CD14-positive monocyte (primary cell): ENCODE measurements at regions not wholly inside any gene's neighbourhood (a gene's known extent, or its start where the extent isn't known, plus 50 kb on each side); places are given as distances from the start of the nearest gene placed in this dataset.

Source experiments
- DNase-seq, 3 donors: peaks; one replicate each; pipeline ENCODE4 v3.0.0-alpha.2; 2011 to 2022
- H2AFZ ChIP-seq: 2 replicates; pipeline ENCODE4 v1.6.0; 2012; ENCODE audit warnings: mild to moderate bottlenecking, low read depth, low read length, inconsistent platforms; ENCODE audit not compliant: insufficient read depth, poor library complexity, severe bottlenecking
- H3K27ac ChIP-seq, 2 donors: 1 replicate in 1 of 2; 2 replicates in 1 of 2; pipeline ENCODE4 v1.5.1; 2012 to 2013; ENCODE audit warnings: low read length in 2 of 2, control low read depth in 1 of 2, inconsistent platforms in 1 of 2, low read depth in 1 of 2, mild to moderate bottlenecking in 1 of 2
- H3K27me3 ChIP-seq, 2 donors: one replicate each; pipeline versions ENCODE4 v1.6.0 to v1.6.1; 2011 to 2013; ENCODE audit warnings: low read length in 2 of 2; ENCODE audit not compliant: control insufficient read depth in 2 of 2, insufficient read depth in 2 of 2
- H3K36me3 ChIP-seq, 2 donors: replicated peaks in 1 of 2; 1 replicate in 1 of 2; 2 replicates in 1 of 2; pipeline versions ENCODE4 v1.5.1 to v1.6.1; 2012 to 2013; ENCODE audit warnings: low read length in 2 of 2, control low read depth in 1 of 2, inconsistent platforms in 1 of 2, mild to moderate bottlenecking in 1 of 2; ENCODE audit not compliant: insufficient read depth in 2 of 2, control insufficient read depth in 1 of 2
- H3K4me1 ChIP-seq, 2 donors: 1 replicate in 1 of 2; 2 replicates in 1 of 2; pipeline versions ENCODE4 v1.5.1 to v1.6.1; 2012 to 2013; ENCODE audit warnings: low read length in 2 of 2, control low read depth in 1 of 2, inconsistent platforms in 1 of 2, mild to moderate bottlenecking in 1 of 2, moderate library complexity in 1 of 2; ENCODE audit not compliant: insufficient read depth in 2 of 2, control insufficient read depth in 1 of 2
- H3K4me2 ChIP-seq: replicated peaks from 2 replicates; pipeline ENCODE3; 2012; ENCODE audit warnings: low read length, moderate library complexity, mild to moderate bottlenecking; ENCODE audit not compliant: poor library complexity, severe bottlenecking; ENCODE audit errors: extremely low read depth
- H3K4me3 ChIP-seq, 3 experiments: fragments of 200-600 bp in 1 of 3; sonication (generic) in 1 of 3; replicated peaks in 1 of 3; 1 replicate in 2 of 3; 2 replicates in 1 of 3; pipeline ENCODE4 v1.5.1; 2011 to 2013; ENCODE audit warnings: low read length in 3 of 3, mild to moderate bottlenecking in 3 of 3, control low read depth in 2 of 3, low read depth in 2 of 3, inconsistent platforms in 1 of 3, moderate library complexity in 1 of 3
- H3K79me2 ChIP-seq: 2 replicates; pipeline ENCODE4 v1.6.0; 2012; ENCODE audit warnings: mild to moderate bottlenecking, control low read depth, inconsistent platforms, low read length, moderate library complexity; ENCODE audit not compliant: insufficient read depth
- H3K9ac ChIP-seq: 2 replicates; pipeline ENCODE4 v1.6.0; 2017; ENCODE audit warnings: low read length, mild to moderate bottlenecking; ENCODE audit not compliant: insufficient read depth, poor library complexity, severe bottlenecking
- H3K9me3 ChIP-seq, 2 donors: replicated peaks in 1 of 2; 1 replicate in 1 of 2; 2 replicates in 1 of 2; pipeline versions ENCODE4 v1.5.1 to v1.6.1; 2012 to 2013; ENCODE audit warnings: low read length in 2 of 2, control low read depth in 1 of 2; ENCODE audit not compliant: control insufficient read depth in 1 of 2, insufficient read depth in 1 of 2
- H4K20me1 ChIP-seq: 2 replicates; pipeline ENCODE4 v1.6.0; 2012; ENCODE audit warnings: mild to moderate bottlenecking, low read length, control low read depth, moderate library complexity; ENCODE audit not compliant: insufficient read depth
- H3K27ac Mint-ChIP-seq, 7 donors: one replicate each; pipeline ENCODE4 v1.8.0; 2020; ENCODE audit warnings: mild to moderate bottlenecking in 7 of 7, mixed read lengths in 7 of 7, moderate library complexity in 6 of 7, inconsistent platforms in 2 of 7
- H3K27me3 Mint-ChIP-seq, 3 donors: one replicate each; pipeline ENCODE4 v1.8.0; 2021 to 2022; ENCODE audit warnings: low read depth in 3 of 3, mild to moderate bottlenecking in 3 of 3, mixed read lengths in 3 of 3, moderate library complexity in 3 of 3, inconsistent platforms in 1 of 3
- H3K36me3 Mint-ChIP-seq, 2 donors: one replicate each; pipeline ENCODE4 v1.8.0; 2020; ENCODE audit warnings: mixed read lengths in 2 of 2, inconsistent platforms in 1 of 2, mild to moderate bottlenecking in 1 of 2
- H3K4me1 Mint-ChIP-seq: one replicate; pipeline ENCODE4 v1.8.0; 2020; ENCODE audit warnings: mild to moderate bottlenecking, mixed read lengths
- H3K4me3 Mint-ChIP-seq, 2 donors: one replicate each; pipeline ENCODE4 v1.8.0; 2020; ENCODE audit warnings: mild to moderate bottlenecking in 2 of 2, mixed read lengths in 2 of 2, moderate library complexity in 1 of 2
- H3K9me3 Mint-ChIP-seq, 7 donors: one replicate each; pipeline ENCODE4 v1.8.0; 2020 to 2022; ENCODE audit warnings: mixed read lengths in 7 of 7, mild to moderate bottlenecking in 6 of 7, moderate library complexity in 6 of 7, inconsistent platforms in 2 of 7
- CTCF ChIP-seq: fragments of 200-600 bp; IDR thresholded peaks from one replicate; pipeline ENCODE4 v1.8.0; 2022; ENCODE audit warnings: antibody characterized with exemption, mild to moderate bottlenecking
- WGBS: methylation state at CpG from one replicate; pipeline ENCODE4 v1.1.5; 2013; ENCODE audit warnings: missing lambda C conversion rate; ENCODE audit not compliant: insufficient coverage; 5-methylcytosine and 5-hydroxymethylcytosine counted together
- intact Hi-C, 2 donors: fragments of 100-400 bp; cut with micrococcal nuclease; formaldehyde crosslinking; loops; one replicate each; pipeline versions ENCODE4 v1.15.0 to v1.15.1; 2023

GRCh38 chr13:59086147-59086546 is 1077.6 kb downstream of the DIAPH3 start:
- H3K4me2 ChIP-seq = no peak overlapping the region
- no peaks in the 10 kb centered on the region for H3K27me3 ChIP-seq
- no peak overlapping the region for H3K9ac ChIP-seq
- no peaks in the 10 kb centered on the region for H3K4me1 Mint-ChIP-seq
- no peaks in the 10 kb centered on the region for H3K36me3 ChIP-seq
- H3K4me3 ChIP-seq = no peak overlapping the region
- no peaks in the 10 kb centered on the region for H3K36me3 Mint-ChIP-seq
- no peak for TF ChIP-seq CTCF
- H3K27ac ChIP-seq = no peak overlapping the region
- peaks cover 0 to 1% (median 0%) of the 10 kb centered on the region in 3 donors for H3K27me3 Mint-ChIP-seq
- no peak overlapping the region for H3K27ac Mint-ChIP-seq
- H3K4me1 ChIP-seq = no peaks in the 10 kb centered on the region
- no peaks in the 10 kb centered on the region for H3K79me2 ChIP-seq
- H2AFZ ChIP-seq = no peak overlapping the region
- no CpG with 5 or more reads among the region's 2 CpGs for WGBS
- peaks cover 0 to 7% of the 10 kb centered on the region in 2 donors for H3K9me3 ChIP-seq
- no peaks in the 10 kb centered on the region for H4K20me1 ChIP-seq
- no peak overlapping the region for H3K4me3 Mint-ChIP-seq
- peaks cover 0 to 6% (median 2%) of the 10 kb centered on the region in 7 donors for H3K9me3 Mint-ChIP-seq
- DNase-seq = no peak
- intact Hi-C loops = no loop called here

- intact Hi-C loops = no loop called here
These were observed 1075.0 kb downstream of the DIAPH3 start for GRCh38 chr13:59088716-59089115.

More at GRCh38 chr13:59088716-59089115, 1075.0 kb downstream of the DIAPH3 start:
- 57% methylated on average over 1 of the region's 2 CpGs for WGBS
- Histone ChIP-seq H3K27me3 (no peaks in the 10 kb centered on the region), H4K20me1 (no peaks in the 10 kb centered on the region), H3K79me2 (no peaks in the 10 kb centered on the region), H3K9ac (no peak overlapping the region), H3K27ac (no peak overlapping the region), H3K4me3 (no peak overlapping the region), H3K9me3 (peaks cover 0 to 3% of the 10 kb centered on the region in 2 donors), H3K4me1 (no peaks in the 10 kb centered on the region), H2AFZ (no peak overlapping the region), H3K36me3 (no peaks in the 10 kb centered on the region), H3K4me2 (no peak overlapping the region)
- H3K4me3 Mint-ChIP-seq = no peak overlapping the region
- H3K9me3 Mint-ChIP-seq = peaks cover 0 to 3% (median 0%) of the 10 kb centered on the region in 7 donors
- H3K27me3 Mint-ChIP-seq = peaks cover 0 to 1% (median 0%) of the 10 kb centered on the region in 3 donors
- TF ChIP-seq CTCF = no peak
- no peak for DNase-seq
- H3K36me3 Mint-ChIP-seq = no peaks in the 10 kb centered on the region
- no peaks in the 10 kb centered on the region for H3K4me1 Mint-ChIP-seq
- no peak overlapping the region for H3K27ac Mint-ChIP-seq
